Right lobe of liver (tissue), 6 donors: ENCODE measurements at regions not wholly inside any gene's neighbourhood (a gene's known extent, or its start where the extent isn't known, plus 50 kb on each side); places are given as distances from the start of the nearest gene placed in this dataset.

Experiments
- ATAC-seq, 4 donors: fragments of 200-7000 bp; cut with Tn5 transposase; one replicate each; pipeline ENCODE4 v1.9.1; 2020; ENCODE audit warnings: mild to moderate bottlenecking in 4 of 4, moderate library complexity in 4 of 4
- DNase-seq, 3 donors: peaks; one replicate each; pipeline ENCODE4 v3.0.0-alpha.2; 2020
- H3K27ac ChIP-seq, 3 donors: fragments of 200-600 bp; one replicate each; pipeline ENCODE4 v1.8.0; 2022
- H3K27me3 ChIP-seq, 2 donors: fragments of 200-600 bp; one replicate each; pipeline ENCODE4 v1.8.0; 2022
- H3K36me3 ChIP-seq, 4 donors: fragments of 200-600 bp; sonication (generic) in 1 of 4; one replicate each; pipeline versions ENCODE4 v1.5.1 to v1.8.0; 2017 to 2022; ENCODE audit warnings: control low read depth in 1 of 4
- H3K4me1 ChIP-seq, 4 donors: fragments of 200-600 bp; sonication (generic) in 1 of 4; one replicate each; pipeline versions ENCODE4 v1.5.1 to v1.8.0; 2017 to 2022; ENCODE audit warnings: control low read depth in 1 of 4
- H3K4me3 ChIP-seq, 3 donors: fragments of 200-600 bp; one replicate each; pipeline ENCODE4 v1.8.0; 2022
- H3K9me3 ChIP-seq, 4 donors: fragments of 200-600 bp; sonication (generic) in 1 of 4; one replicate each; pipeline versions ENCODE4 v1.5.1 to v1.8.0; 2017 to 2022; ENCODE audit warnings: control low read depth in 1 of 4
- CTCF ChIP-seq, 4 donors: fragments of 200-600 bp in 3 of 4; fragments of 450-650 bp in 1 of 4; IDR thresholded peaks; one replicate each; pipeline versions ENCODE4 v1.5.1 to v1.8.0; 2016 to 2022; ENCODE audit warnings: antibody characterized with exemption in 4 of 4, mild to moderate bottlenecking in 2 of 4
- POLR2A ChIP-seq: fragments of 450-650 bp; IDR thresholded peaks from one replicate; pipeline ENCODE4 v1.6.1; 2017; ENCODE audit warnings: antibody characterized with exemption, mild to moderate bottlenecking
- WGBS: methylation state at CpG from one replicate; pipeline ENCODE4 v1.1.6; 2018; ENCODE audit warnings: low coverage, low lambda C conversion rate; ENCODE audit not compliant: insufficient coverage; ENCODE audit errors: missing lambda C conversion rate; 5-methylcytosine and 5-hydroxymethylcytosine counted together
- intact Hi-C, 2 donors: fragments of 100-400 bp; cut with DNase I; formaldehyde crosslinking; loops; one replicate each; pipeline versions ENCODE4 v1.11.2 to v1.14.1; 2022
- donor health status: DM: no; HTN: yes; CAD: no.
- donor health status: DM: no; HTN: no; CAD: no.
- donor health status: DM: no; HTN: no; CAD: no.
- donor health status: DM: no; HTN: yes; CAD: no.
- donor health status: DM: no; HTN: yes; CAD: no.

GRCh38 chr11:22467248-22467647, 129.1 kb downstream of the SLC17A6 start:
- H3K27me3 ChIP-seq, result no peaks in the 10 kb centered on the region
- no peaks in the 10 kb centered on the region for H3K36me3 ChIP-seq
- no peak overlapping the region for H3K4me3 ChIP-seq
- DNase-seq (no peak), ATAC-seq (no peak)
- no peak overlapping the region for H3K27ac ChIP-seq
- WGBS, result 58% methylated on average over 2 of the region's 2 CpGs
- H3K9me3 ChIP-seq, result no peaks in the 10 kb centered on the region
- intact Hi-C loops, result no loop called here
- no peak for TF ChIP-seq CTCF (IDR thresholded peaks at IDR 0.05)
- TF ChIP-seq POLR2A, result no peak
- no peaks in the 10 kb centered on the region for H3K4me1 ChIP-seq

- no peaks in the 10 kb centered on the region for H3K9me3 ChIP-seq
- WGBS, result 72% methylated on average over 6 of the region's 9 CpGs
- DNase-seq (no peak), ATAC-seq (no peak)
- intact Hi-C loops, result no loop called here
- no peaks in the 10 kb centered on the region for H3K4me1 ChIP-seq
- TF ChIP-seq CTCF (IDR thresholded peaks at IDR 0.05), result no peak
- no peak for TF ChIP-seq POLR2A
- H3K4me3 ChIP-seq, result no peak overlapping the region
- H3K27ac ChIP-seq, result no peak overlapping the region
- H3K27me3 ChIP-seq, result no peaks in the 10 kb centered on the region
- no peaks in the 10 kb centered on the region for H3K36me3 ChIP-seq
Measured at GRCh38 chr11:22466809-22467208, 128.6 kb downstream of the SLC17A6 start.

- ATAC-seq, result no peak
- Histone ChIP-seq H3K27ac (no peak overlapping the region), H3K36me3 (no peaks in the 10 kb centered on the region), H3K4me3 (no peak overlapping the region), H3K9me3 (no peaks in the 10 kb centered on the region), H3K4me1 (no peaks in the 10 kb centered on the region), H3K27me3 (no peaks in the 10 kb centered on the region)
- intact Hi-C loops, result no loop called here
- no peak for DNase-seq
- TF ChIP-seq CTCF (IDR thresholded peaks at IDR 0.05) (no peak), POLR2A (no peak)
Measured at GRCh38 chr11:22466351-22466750, 128.2 kb downstream of the SLC17A6 start.

- Histone ChIP-seq H3K36me3 (no peaks in the 10 kb centered on the region), H3K27me3 (no peaks in the 10 kb centered on the region), H3K4me1 (no peaks in the 10 kb centered on the region), H3K4me3 (no peak overlapping the region), H3K27ac (no peak overlapping the region), H3K9me3 (no peaks in the 10 kb centered on the region)
- no peak for TF ChIP-seq CTCF (IDR thresholded peaks at IDR 0.05)
- TF ChIP-seq POLR2A, result no peak
- DNase-seq (no peak), ATAC-seq (no peak)
- intact Hi-C loops, result no loop called here
- 27% methylated on average over 1 of the region's 1 CpG for WGBS
Measured at GRCh38 chr11:22465620-22466019, 127.4 kb downstream of the SLC17A6 start.

GRCh38 chr11:22461626-22462025, 123.4 kb downstream of the SLC17A6 start:
- WGBS, result 53% methylated on average over 2 of the region's 2 CpGs
- Histone ChIP-seq H3K9me3 (no peaks in the 10 kb centered on the region), H3K27me3 (no peaks in the 10 kb centered on the region), H3K4me3 (no peak overlapping the region), H3K27ac (no peak overlapping the region), H3K36me3 (no peaks in the 10 kb centered on the region), H3K4me1 (no peaks in the 10 kb centered on the region)
- ATAC-seq, result no peak
- TF ChIP-seq POLR2A (no peak), CTCF (IDR thresholded peaks at IDR 0.05) (no peak)
- DNase-seq, result no peak
- intact Hi-C loops, result no loop called here
